Esophagus squamous epithelium (tissue), 4 donors: ENCODE measurements at regions not wholly inside any gene's neighbourhood (a gene's known extent, or its start where the extent isn't known, plus 50 kb on each side); places are given as distances from the start of the nearest gene placed in this dataset.

Experiments
- POLR2A ChIP-seq, 4 donors: fragments of 450-650 bp; IDR thresholded peaks; one replicate each; pipeline ENCODE4 v1.6.1; 2017; ENCODE audit warnings: antibody characterized with exemption in 4 of 4, mild to moderate bottlenecking in 4 of 4, moderate library complexity in 3 of 4
- TF ChIP-seq, protein P1 (sequence below), 6 experiments: fragments of 450-650 bp in 4 of 6; fragments of 200-600 bp in 2 of 6; sonication (generic) in 2 of 6; IDR thresholded peaks; one replicate each; pipeline ENCODE4 v1.5.1; 2016 to 2019; ENCODE audit warnings: antibody characterized with exemption in 6 of 6, mild to moderate bottlenecking in 4 of 6, moderate library complexity in 4 of 6

DNA sequence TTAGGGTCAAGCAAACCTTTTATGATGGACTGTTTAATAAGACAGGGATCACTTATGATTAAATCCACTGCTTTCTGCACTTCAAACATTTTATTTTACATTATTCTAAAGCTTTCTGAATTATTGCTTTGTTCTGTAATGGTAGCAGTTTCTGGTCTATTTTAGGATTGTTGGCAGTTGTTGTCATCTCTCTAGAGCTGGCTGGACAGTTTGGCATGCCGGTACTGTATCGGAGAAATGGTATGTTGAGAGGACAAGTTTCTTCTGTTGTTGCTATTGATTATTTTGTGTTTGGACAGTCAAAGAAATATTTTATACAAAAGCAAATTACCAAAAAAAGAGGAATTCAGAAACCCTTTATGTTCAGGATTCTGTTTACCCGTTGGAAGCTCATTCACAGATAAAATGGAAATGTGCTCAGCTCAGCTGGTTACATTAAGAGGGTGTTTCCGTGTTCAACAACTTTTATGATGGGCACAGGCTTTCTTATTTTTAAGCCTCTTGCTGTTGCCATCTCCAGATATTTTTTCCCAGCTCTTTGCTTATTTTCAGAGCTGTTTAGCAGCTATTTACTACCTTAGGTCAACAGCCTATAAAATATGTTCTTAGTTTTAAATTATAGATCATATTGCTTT, 214.6 kb upstream of the IGFBP7 start:
- TF ChIP-seq, protein P1, sequence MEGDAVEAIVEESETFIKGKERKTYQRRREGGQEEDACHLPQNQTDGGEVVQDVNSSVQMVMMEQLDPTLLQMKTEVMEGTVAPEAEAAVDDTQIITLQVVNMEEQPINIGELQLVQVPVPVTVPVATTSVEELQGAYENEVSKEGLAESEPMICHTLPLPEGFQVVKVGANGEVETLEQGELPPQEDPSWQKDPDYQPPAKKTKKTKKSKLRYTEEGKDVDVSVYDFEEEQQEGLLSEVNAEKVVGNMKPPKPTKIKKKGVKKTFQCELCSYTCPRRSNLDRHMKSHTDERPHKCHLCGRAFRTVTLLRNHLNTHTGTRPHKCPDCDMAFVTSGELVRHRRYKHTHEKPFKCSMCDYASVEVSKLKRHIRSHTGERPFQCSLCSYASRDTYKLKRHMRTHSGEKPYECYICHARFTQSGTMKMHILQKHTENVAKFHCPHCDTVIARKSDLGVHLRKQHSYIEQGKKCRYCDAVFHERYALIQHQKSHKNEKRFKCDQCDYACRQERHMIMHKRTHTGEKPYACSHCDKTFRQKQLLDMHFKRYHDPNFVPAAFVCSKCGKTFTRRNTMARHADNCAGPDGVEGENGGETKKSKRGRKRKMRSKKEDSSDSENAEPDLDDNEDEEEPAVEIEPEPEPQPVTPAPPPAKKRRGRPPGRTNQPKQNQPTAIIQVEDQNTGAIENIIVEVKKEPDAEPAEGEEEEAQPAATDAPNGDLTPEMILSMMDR (IDR thresholded peaks at IDR 0.05), result no peak
- TF ChIP-seq POLR2A (IDR thresholded peaks at IDR 0.05), result no peak
